ENCODE measurements at regions not wholly inside any gene's neighbourhood (a gene's known extent, or its start where the extent isn't known, plus 50 kb on each side); places are given as distances from the start of the nearest gene placed in this dataset.

GRCh38 chr10:118239236-118239630, 102.9 kb downstream of the FAM204A start:
- H3K4me2 ChIP-seq (ENCODE audit: insufficient read depth, low read length): no peak overlapping the region
- no TSS peak for BruUV-seq (replicated peaks)
- DNase-seq (ENCODE audit: extremely low read depth in 1 of 4, low spot score in 3 of 4) (no peak), ATAC-seq (no peak), FAIRE-seq (no peak)
- no peak overlapping the region for H3K4me3 ChIP-seq
- no peaks in the 10 kb centered on the region for H4K20me1 ChIP-seq (replicated peaks; ENCODE audit: control insufficient read depth, insufficient read depth, low read length)
- no peaks in the 10 kb centered on the region for H3K79me2 ChIP-seq (ENCODE audit: control insufficient read depth, insufficient read depth, low read length)
- in situ Hi-C loops (cut with MboI) (loop anchor here (25.0 kb wide), 2 partner anchors 702 to 1027 kb away; partner anchors contain the start of gene EMX2), intact Hi-C loops (cut with micrococcal nuclease) (no loop called here)
- no peak for TF ChIP-seq MXD1 (CRISPR knock-in tag; IDR thresholded peaks at IDR 0.05; ENCODE audit: borderline replicate concordance, poor library complexity, severe bottlenecking)
- TF ChIP-seq HSF4 (CRISPR knock-in tag; IDR thresholded peaks at IDR 0.05; ENCODE audit: borderline replicate concordance): no peak
- no peak for TF ChIP-seq PHB2 (IDR thresholded peaks at IDR 0.05; ENCODE audit: low read depth)
- TF ChIP-seq ID3 (CRISPR knock-in tag; IDR thresholded peaks at IDR 0.05): no peak
- no peak for TF ChIP-seq ID3 (tag; IDR thresholded peaks at IDR 0.05)
- no peak for TF ChIP-seq ZKSCAN1 (IDR thresholded peaks at IDR 0.05; ENCODE audit: low read depth, low read length)
- TF ChIP-seq GABPA (tag; conservative IDR thresholded peaks at IDR 0.05; ENCODE audit: low read depth): no peak
- no peak for TF ChIP-seq ZBTB5 (IDR thresholded peaks at IDR 0.05)
- TF ChIP-seq CEBPZ (IDR thresholded peaks at IDR 0.05; ENCODE audit: borderline replicate concordance, low read depth, low read length): no peak
- no peak for TF ChIP-seq NR2F6 (CRISPR knock-in tag; IDR thresholded peaks at IDR 0.05)
- no peak for TF ChIP-seq POLR2B (IDR thresholded peaks at IDR 0.05; ENCODE audit: low read depth, partially characterized antibody)
- no peak for TF ChIP-seq CSDE1 (IDR thresholded peaks at IDR 0.05)
- no peak for TF ChIP-seq PYGO2 (tag; IDR thresholded peaks at IDR 0.05)
- TF ChIP-seq NONO (IDR thresholded peaks at IDR 0.05; ENCODE audit: low read depth in 2 of 2, low read length in 1 of 2): no peak
- no peak for TF ChIP-seq ATF4 (CRISPR knock-in tag; IDR thresholded peaks at IDR 0.05)
- H3K27ac ChIP-seq (ENCODE audit: extremely low read depth, low read depth, low read length): no peak overlapping the region
- ChIA-PET CTCF (ENCODE audit: low intra/inter-chr PET ratio) (interaction anchor here (2.8 kb wide), 1 partner anchor 701 kb away, joined by 10 read pairs; no protein-coding TSS in a partner anchor), POLR2A (no interaction called here)
- no peak overlapping the region for H3K9ac ChIP-seq (ENCODE audit: insufficient read depth in 1 of 2, low read depth in 2 of 2, low read length in 2 of 2)
- no peaks in the 10 kb centered on the region for H3K9me1 ChIP-seq (ENCODE audit: control insufficient read depth, insufficient read depth, low read length)
- no peaks in the 10 kb centered on the region for H3K9me3 ChIP-seq (replicated peaks; ENCODE audit: control insufficient read depth, insufficient read depth, low read depth, low read length)
- H2AFZ ChIP-seq (ENCODE audit: low read depth, low read length): no peak overlapping the region
- H3K27me3 ChIP-seq (ENCODE audit: control insufficient read depth in 2 of 2, insufficient read depth in 2 of 2, low read length in 2 of 2): peaks cover 2 to 8% of the 10 kb centered on the region in 2 experiments; a peak in 3 of 5 replicates
- H3K4me1 ChIP-seq (replicated peaks in 1 of 2; ENCODE audit: control insufficient read depth in 2 of 2, insufficient read depth in 2 of 2, low read length in 2 of 2): no peaks in the 10 kb centered on the region
- no peaks in the 10 kb centered on the region for H3K36me3 ChIP-seq (ENCODE audit: control insufficient read depth, insufficient read depth, low read length)
- WGBS (ENCODE audit: insufficient coverage, low coverage, missing lambda C conversion rate): 0% methylated on average over 1 of the region's 1 CpG
